ENCODE measurements at regions not wholly inside any gene's neighbourhood (a gene's known extent, or its start where the extent isn't known, plus 50 kb on each side); places are given as distances from the start of the nearest gene placed in this dataset.

GRCh38 chr6:164690702-164691500, 618.5 kb downstream of the C6orf118 start:
- Histone ChIP-seq H3K36me3 (ENCODE audit: control insufficient read depth in 2 of 2, extremely low read depth in 1 of 2, insufficient read depth in 1 of 2, low read length in 1 of 2) (no peaks in the 10 kb centered on the region), H3K4me1 (ENCODE audit: control insufficient read depth in 1 of 2, extremely low read depth in 1 of 2, insufficient read depth in 2 of 2, low read length in 2 of 2) (no peaks in the 10 kb centered on the region), H3K9me3 (no peaks in the 10 kb centered on the region), H3K4me3 (ENCODE audit: control insufficient read depth in 1 of 2, extremely low read depth in 1 of 2, low read length in 1 of 2) (no peak overlapping the region), H3K27ac (ENCODE audit: low read length) (no peak overlapping the region), H3K27me3 (replicated peaks in 1 of 2; ENCODE audit: control insufficient read depth in 2 of 2, extremely low read depth in 1 of 2, insufficient read depth in 2 of 2, low read length in 1 of 2) (no peaks in the 10 kb centered on the region)
- ChIA-PET POLR2A (no interaction called here), CTCF (no interaction called here)
- no peaks in the 10 kb centered on the region for H3K4me1 Mint-ChIP-seq
- H3K27ac Mint-ChIP-seq = no peak overlapping the region
- ATAC-seq (replicated peaks in 1 of 4) = no peak
- no peak overlapping the region for H3K4me3 Mint-ChIP-seq
- DNase-seq = no peak
- 89% methylated on average over 2 of the region's 6 CpGs for WGBS (ENCODE audit: insufficient coverage)
- no peaks in the 10 kb centered on the region for H3K36me3 Mint-ChIP-seq
- H3K27me3 Mint-ChIP-seq = no peaks in the 10 kb centered on the region
- peaks cover 7 to 14% (median 9%) of the 10 kb centered on the region in 3 donors for H3K9me3 Mint-ChIP-seq

GRCh38 chr6:164690241-164690640, 619.2 kb downstream of the C6orf118 start:
- H3K4me3 Mint-ChIP-seq = no peak overlapping the region
- Histone ChIP-seq H3K36me3 (ENCODE audit: control insufficient read depth in 2 of 2, extremely low read depth in 1 of 2, insufficient read depth in 1 of 2, low read length in 1 of 2) (no peaks in the 10 kb centered on the region), H3K4me3 (ENCODE audit: control insufficient read depth in 1 of 2, extremely low read depth in 1 of 2, low read length in 1 of 2) (no peak overlapping the region), H3K4me1 (ENCODE audit: control insufficient read depth in 1 of 2, extremely low read depth in 1 of 2, insufficient read depth in 2 of 2, low read length in 2 of 2) (no peaks in the 10 kb centered on the region), H3K27ac (ENCODE audit: low read length) (no peak overlapping the region), H3K9me3 (no peaks in the 10 kb centered on the region), H3K27me3 (replicated peaks in 1 of 2; ENCODE audit: control insufficient read depth in 2 of 2, extremely low read depth in 1 of 2, insufficient read depth in 2 of 2, low read length in 1 of 2) (no peaks in the 10 kb centered on the region)
- no peak overlapping the region for H3K27ac Mint-ChIP-seq
- DNase-seq (no peak), ATAC-seq (replicated peaks in 1 of 4) (no peak)
- WGBS (ENCODE audit: insufficient coverage) = 52% methylated on average over 2 of the region's 5 CpGs
- H3K4me1 Mint-ChIP-seq = no peaks in the 10 kb centered on the region
- H3K36me3 Mint-ChIP-seq = no peaks in the 10 kb centered on the region
- H3K9me3 Mint-ChIP-seq = peaks cover 7 to 16% (median 9%) of the 10 kb centered on the region in 3 donors
- ChIA-PET POLR2A (no interaction called here), CTCF (no interaction called here)
- H3K27me3 Mint-ChIP-seq = no peaks in the 10 kb centered on the region

- POLR2A ChIA-PET = no interaction called here
- H3K27me3 ChIP-seq (replicated peaks in 1 of 2; ENCODE audit: control insufficient read depth in 2 of 2, extremely low read depth in 1 of 2, insufficient read depth in 2 of 2, low read length in 1 of 2) = no peaks in the 10 kb centered on the region
- H3K9me3 ChIP-seq = peaks cover 2% of the 10 kb centered on the region
- H3K4me3 ChIP-seq (ENCODE audit: control insufficient read depth in 1 of 2, extremely low read depth in 1 of 2, low read length in 1 of 2) = no peak overlapping the region
- CTCF ChIA-PET = no interaction called here
- ATAC-seq (replicated peaks in 1 of 4) (no peak), DNase-seq (no peak)
- no peak overlapping the region for H3K4me3 Mint-ChIP-seq
- no peak overlapping the region for H3K27ac Mint-ChIP-seq
- no peaks in the 10 kb centered on the region for H3K36me3 Mint-ChIP-seq
- peaks cover 4 to 19% (median 16%) of the 10 kb centered on the region in 3 donors for H3K9me3 Mint-ChIP-seq
- no peaks in the 10 kb centered on the region for H3K4me1 ChIP-seq (ENCODE audit: control insufficient read depth in 1 of 2, extremely low read depth in 1 of 2, insufficient read depth in 2 of 2, low read length in 2 of 2)
- no peaks in the 10 kb centered on the region for H3K36me3 ChIP-seq (ENCODE audit: control insufficient read depth in 2 of 2, extremely low read depth in 1 of 2, insufficient read depth in 1 of 2, low read length in 1 of 2)
- H3K4me1 Mint-ChIP-seq = no peaks in the 10 kb centered on the region
- H3K27me3 Mint-ChIP-seq = no peaks in the 10 kb centered on the region
- no peak overlapping the region for H3K27ac ChIP-seq (ENCODE audit: low read length)
- 83% methylated on average over 6 of the region's 6 CpGs for WGBS (ENCODE audit: insufficient coverage)
Measured at GRCh38 chr6:164665328-164665727, 644.1 kb downstream of the C6orf118 start.

- H3K36me3 Mint-ChIP-seq = no peaks in the 10 kb centered on the region
- peaks cover 3 to 19% (median 15%) of the 10 kb centered on the region in 3 donors for H3K9me3 Mint-ChIP-seq
- no peaks in the 10 kb centered on the region for H3K27me3 Mint-ChIP-seq
- ChIA-PET CTCF (no interaction called here), POLR2A (no interaction called here)
- no peaks in the 10 kb centered on the region for H3K4me1 ChIP-seq (ENCODE audit: control insufficient read depth in 1 of 2, extremely low read depth in 1 of 2, insufficient read depth in 2 of 2, low read length in 2 of 2)
- H3K27ac ChIP-seq (ENCODE audit: low read length) = no peak overlapping the region
- DNase-seq = no peak
- no peaks in the 10 kb centered on the region for H3K36me3 ChIP-seq (ENCODE audit: control insufficient read depth in 2 of 2, extremely low read depth in 1 of 2, insufficient read depth in 1 of 2, low read length in 1 of 2)
- no peak for ATAC-seq (replicated peaks in 1 of 4)
- no peaks in the 10 kb centered on the region for H3K27me3 ChIP-seq (replicated peaks in 1 of 2; ENCODE audit: control insufficient read depth in 2 of 2, extremely low read depth in 1 of 2, insufficient read depth in 2 of 2, low read length in 1 of 2)
- H3K4me3 Mint-ChIP-seq = no peak overlapping the region
- no peak overlapping the region for H3K4me3 ChIP-seq (ENCODE audit: control insufficient read depth in 1 of 2, extremely low read depth in 1 of 2, low read length in 1 of 2)
- H3K4me1 Mint-ChIP-seq = no peaks in the 10 kb centered on the region
- H3K9me3 ChIP-seq = peaks cover 2% of the 10 kb centered on the region
- no peak overlapping the region for H3K27ac Mint-ChIP-seq
- 78% methylated on average over 1 of the region's 5 CpGs for WGBS (ENCODE audit: insufficient coverage)
Measured at GRCh38 chr6:164663634-164664033, 645.8 kb downstream of the C6orf118 start.

GRCh38 chr6:164661716-164662115, 647.7 kb downstream of the C6orf118 start:
- Mint-ChIP-seq H3K36me3 (no peaks in the 10 kb centered on the region), H3K9me3 (peaks cover 6 to 17% (median 11%) of the 10 kb centered on the region in 3 donors), H3K4me3 (no peak overlapping the region), H3K27me3 (no peaks in the 10 kb centered on the region), H3K4me1 (no peaks in the 10 kb centered on the region), H3K27ac (no peak overlapping the region)
- no peak for ATAC-seq (replicated peaks in 1 of 4)
- no peak for DNase-seq
- ChIA-PET POLR2A (no interaction called here), CTCF (no interaction called here)
- no peaks in the 10 kb centered on the region for H3K27me3 ChIP-seq (replicated peaks in 1 of 2; ENCODE audit: control insufficient read depth in 2 of 2, extremely low read depth in 1 of 2, insufficient read depth in 2 of 2, low read length in 1 of 2)
- no peaks in the 10 kb centered on the region for H3K4me1 ChIP-seq (ENCODE audit: control insufficient read depth in 1 of 2, extremely low read depth in 1 of 2, insufficient read depth in 2 of 2, low read length in 2 of 2)
- H3K9me3 ChIP-seq = no peaks in the 10 kb centered on the region
- WGBS (ENCODE audit: insufficient coverage) = no CpG with 5 or more reads among the region's 3 CpGs
- no peak overlapping the region for H3K27ac ChIP-seq (ENCODE audit: low read length)
- no peak overlapping the region for H3K4me3 ChIP-seq (ENCODE audit: control insufficient read depth in 1 of 2, extremely low read depth in 1 of 2, low read length in 1 of 2)
- H3K36me3 ChIP-seq (ENCODE audit: control insufficient read depth in 2 of 2, extremely low read depth in 1 of 2, insufficient read depth in 1 of 2, low read length in 1 of 2) = no peaks in the 10 kb centered on the region

GRCh38 chr6:164660781-164661180, 648.6 kb downstream of the C6orf118 start:
- H3K4me3 Mint-ChIP-seq = no peak overlapping the region
- H3K36me3 Mint-ChIP-seq = no peaks in the 10 kb centered on the region
- Histone ChIP-seq H3K27me3 (replicated peaks in 1 of 2; ENCODE audit: control insufficient read depth in 2 of 2, extremely low read depth in 1 of 2, insufficient read depth in 2 of 2, low read length in 1 of 2) (no peaks in the 10 kb centered on the region), H3K27ac (ENCODE audit: low read length) (no peak overlapping the region), H3K36me3 (ENCODE audit: control insufficient read depth in 2 of 2, extremely low read depth in 1 of 2, insufficient read depth in 1 of 2, low read length in 1 of 2) (no peaks in the 10 kb centered on the region), H3K4me1 (ENCODE audit: control insufficient read depth in 1 of 2, extremely low read depth in 1 of 2, insufficient read depth in 2 of 2, low read length in 2 of 2) (no peaks in the 10 kb centered on the region), H3K9me3 (no peaks in the 10 kb centered on the region), H3K4me3 (ENCODE audit: control insufficient read depth in 1 of 2, extremely low read depth in 1 of 2, low read length in 1 of 2) (no peak overlapping the region)
- no peaks in the 10 kb centered on the region for H3K4me1 Mint-ChIP-seq
- no peaks in the 10 kb centered on the region for H3K27me3 Mint-ChIP-seq
- CTCF ChIA-PET = no interaction called here
- POLR2A ChIA-PET = no interaction called here
- peaks cover 9 to 22% (median 9%) of the 10 kb centered on the region in 3 donors for H3K9me3 Mint-ChIP-seq
- ATAC-seq (replicated peaks in 1 of 4) = no peak
- 33% methylated on average over 1 of the region's 1 CpG for WGBS (ENCODE audit: insufficient coverage)
- no peak for DNase-seq
- no peak overlapping the region for H3K27ac Mint-ChIP-seq

- Histone ChIP-seq H3K27me3 (replicated peaks in 1 of 2; ENCODE audit: control insufficient read depth in 2 of 2, extremely low read depth in 1 of 2, insufficient read depth in 2 of 2, low read length in 1 of 2) (no peaks in the 10 kb centered on the region), H3K9me3 (no peaks in the 10 kb centered on the region), H3K27ac (ENCODE audit: low read length) (no peak overlapping the region), H3K36me3 (ENCODE audit: control insufficient read depth in 2 of 2, extremely low read depth in 1 of 2, insufficient read depth in 1 of 2, low read length in 1 of 2) (no peaks in the 10 kb centered on the region), H3K4me3 (ENCODE audit: control insufficient read depth in 1 of 2, extremely low read depth in 1 of 2, low read length in 1 of 2) (no peak overlapping the region), H3K4me1 (ENCODE audit: control insufficient read depth in 1 of 2, extremely low read depth in 1 of 2, insufficient read depth in 2 of 2, low read length in 2 of 2) (no peaks in the 10 kb centered on the region)
- DNase-seq (no peak), ATAC-seq (replicated peaks in 1 of 4) (no peak)
- Mint-ChIP-seq H3K4me3 (no peak overlapping the region), H3K4me1 (no peaks in the 10 kb centered on the region), H3K9me3 (peaks cover 6 to 21% (median 8%) of the 10 kb centered on the region in 3 donors), H3K27me3 (no peaks in the 10 kb centered on the region), H3K36me3 (no peaks in the 10 kb centered on the region), H3K27ac (no peak overlapping the region)
- CTCF ChIA-PET = no interaction called here
- POLR2A ChIA-PET = no interaction called here
- WGBS (ENCODE audit: insufficient coverage) = 80% methylated on average over 2 of the region's 4 CpGs
Measured at GRCh38 chr6:164640956-164641355, 668.4 kb downstream of the C6orf118 start.

Data from T-cell (primary cell).